ENCODE measurements at regions not wholly inside any gene's neighbourhood (a gene's known extent, or its start where the extent isn't known, plus 50 kb on each side); places are given as distances from the start of the nearest gene placed in this dataset.

- TF ChIP-seq ZBTB10 (CRISPR knock-in tag; IDR thresholded peaks at IDR 0.05; ENCODE audit: borderline replicate concordance): no peak
- TF ChIP-seq ZNF383 (CRISPR knock-in tag; IDR thresholded peaks at IDR 0.05; ENCODE audit: borderline replicate concordance): no peak
- TF ChIP-seq NFE2L1 (CRISPR knock-in tag; IDR thresholded peaks at IDR 0.05; ENCODE audit: borderline replicate concordance): no peak
- no peak for TF ChIP-seq ELF1 (CRISPR knock-in tag; IDR thresholded peaks at IDR 0.05)
- TF ChIP-seq TBX2 (CRISPR knock-in tag; IDR thresholded peaks at IDR 0.05; ENCODE audit: borderline replicate concordance): no peak
These were observed 934.4 kb downstream of the MAT2B start (continued) for GRCh38 chr5:164439799-164440198.

- Histone ChIP-seq H3K27me3 (ENCODE audit: control insufficient read depth in 1 of 2, insufficient read depth in 2 of 2, low read length in 2 of 2) (no peaks in the 10 kb centered on the region), H3K27ac (ENCODE audit: extremely low read length, insufficient read depth, low read length) (no peak overlapping the region), H3K4me1 (ENCODE audit: insufficient read depth, low read length) (no peaks in the 10 kb centered on the region), H3K9me3 (ENCODE audit: low read length) (peaks cover 21% of the 10 kb centered on the region), H2AFZ (ENCODE audit: low read length) (no peak overlapping the region), H3K36me3 (replicated peaks in 1 of 2; ENCODE audit: control insufficient read depth in 1 of 2, insufficient read depth in 2 of 2, low read length in 2 of 2) (no peaks in the 10 kb centered on the region), H3K9ac (ENCODE audit: insufficient read depth, low read depth, low read length) (no peak overlapping the region), H3K4me3 (replicated peaks in 1 of 3; ENCODE audit: insufficient read depth in 1 of 3, low read depth in 2 of 3, low read length in 3 of 3) (no peak overlapping the region), H3K4me2 (ENCODE audit: low read depth, low read length) (no peak overlapping the region), H3K79me2 (ENCODE audit: insufficient read depth, low read length) (no peaks in the 10 kb centered on the region), H4K20me1 (ENCODE audit: insufficient read depth, low read length) (no peaks in the 10 kb centered on the region)
- ATAC-seq: no peak
- ChIA-PET CTCF (ENCODE audit: low intra/inter-chr PET ratio, low total read pairs) (no interaction called here), POLR2A (no interaction called here)
- no peak for DNase-seq (ENCODE audit: low spot score)
- in situ Hi-C loops (cut with HindIII; ENCODE audit: extremely low pct_ligation_motif_present, low pct_unique_long_range_greater_than_20kb): no loop called here
- no peak for FAIRE-seq
- intact Hi-C loops (cut with micrococcal nuclease; ENCODE audit: unreplicated experiment): no loop called here
- WGBS (ENCODE audit: low lambda C conversion rate): 5% methylated on average over 1 of the region's 1 CpG
- no TSS peak for BruUV-seq (replicated peaks)
- TF ChIP-seq ZNF713 (CRISPR knock-in tag; IDR thresholded peaks at IDR 0.05): no peak
- TF ChIP-seq DNMT3B (CRISPR knock-in tag; conservative IDR thresholded peaks at IDR 0.05): no peak
- no peak for TF ChIP-seq HNRNPL (IDR thresholded peaks at IDR 0.05; ENCODE audit: low read depth, low read length)
- TF ChIP-seq ZNF546 (CRISPR knock-in tag; conservative IDR thresholded peaks at IDR 0.05): no peak
- TF ChIP-seq YY1 (IDR thresholded peaks at IDR 0.05; ENCODE audit: insufficient read depth, insufficient replicate concordance, low read depth, low read length): no peak
- TF ChIP-seq ATRX (CRISPR knock-in tag; IDR thresholded peaks at IDR 0.05; ENCODE audit: borderline replicate concordance): no peak
- no peak for TF ChIP-seq ZNF276 (CRISPR knock-in tag; IDR thresholded peaks at IDR 0.05; ENCODE audit: low read depth)
- TF ChIP-seq TCF7L2 (IDR thresholded peaks at IDR 0.05; ENCODE audit: low read depth, low read length): no peak
- TF ChIP-seq ZNF891 (CRISPR knock-in tag; IDR thresholded peaks at IDR 0.05): no peak
- TF ChIP-seq BRCA1 (CRISPR knock-in tag; IDR thresholded peaks at IDR 0.05): no peak
- TF ChIP-seq ZNF510 (CRISPR knock-in tag; IDR thresholded peaks at IDR 0.05; ENCODE audit: low read depth): no peak
- no peak for TF ChIP-seq STAT5B (CRISPR knock-in tag; IDR thresholded peaks at IDR 0.05)
- no peak for TF ChIP-seq ZNF281 (CRISPR knock-in tag; IDR thresholded peaks at IDR 0.05; ENCODE audit: borderline replicate concordance)
- no peak for TF ChIP-seq ZBTB21 (CRISPR knock-in tag; IDR thresholded peaks at IDR 0.05)
These were observed 944.0 kb downstream of the MAT2B start for GRCh38 chr5:164449460-164449859.
